ENCODE measurements at regions not wholly inside any gene's neighbourhood (a gene's known extent, or its start where the extent isn't known, plus 50 kb on each side); places are given as distances from the start of the nearest gene placed in this dataset.

GRCh38 chr6:148053796-148054195 lies 288.8 kb upstream of the SASH1 start:
- TF ChIP-seq CTCF (IDR thresholded peaks at IDR 0.05; ENCODE audit: borderline replicate concordance, extremely low read depth, insufficient read depth) = no peak
- FAIRE-seq = no peak
- intact Hi-C loops (cut with DNase I) = no loop called here

GRCh38 chr6:148054219-148054618 lies 288.4 kb upstream of the SASH1 start:
- H3K36me3 ChIP-seq (ENCODE audit: control insufficient read depth in 2 of 3, insufficient read depth in 3 of 3, low read length in 3 of 3) = no peaks in the 10 kb centered on the region
- no peak overlapping the region for H3K9ac ChIP-seq (ENCODE audit: low read length in 3 of 3)
- no peaks in the 10 kb centered on the region for H3K27me3 ChIP-seq (ENCODE audit: control insufficient read depth, insufficient read depth, low read length)
- peaks cover 0 to 6% (median 0%) of the 10 kb centered on the region in 3 donors for H3K9me3 ChIP-seq (ENCODE audit: control insufficient read depth in 2 of 3, insufficient read depth in 1 of 3, low read length in 3 of 3)
- DNase-seq (no peak), FAIRE-seq (no peak)
- H3K4me1 ChIP-seq (ENCODE audit: control insufficient read depth in 2 of 3, insufficient read depth in 2 of 3, low read depth in 1 of 3, low read length in 3 of 3) = no peaks in the 10 kb centered on the region
- no peak for TF ChIP-seq CTCF (IDR thresholded peaks at IDR 0.05; ENCODE audit: borderline replicate concordance, extremely low read depth, insufficient read depth)
- no peak overlapping the region for H3K27ac ChIP-seq (ENCODE audit: low read depth in 2 of 2, low read length in 2 of 2)
- no peak overlapping the region for H3K4me3 ChIP-seq (ENCODE audit: low read length in 3 of 3)
- intact Hi-C loops (cut with DNase I) = no loop called here

More at GRCh38 chr6:148053796-148054195, 288.8 kb upstream of the SASH1 start:
- H3K4me1 ChIP-seq (ENCODE audit: control insufficient read depth in 2 of 3, insufficient read depth in 2 of 3, low read depth in 1 of 3, low read length in 3 of 3) = no peaks in the 10 kb centered on the region
- no peak overlapping the region for H3K27ac ChIP-seq (ENCODE audit: low read depth in 2 of 2, low read length in 2 of 2)
- no peak overlapping the region for H3K9ac ChIP-seq (ENCODE audit: low read length in 3 of 3)
- no peak for DNase-seq
- peaks cover 0 to 6% (median 0%) of the 10 kb centered on the region in 3 donors for H3K9me3 ChIP-seq (ENCODE audit: control insufficient read depth in 2 of 3, insufficient read depth in 1 of 3, low read length in 3 of 3)
- H3K36me3 ChIP-seq (ENCODE audit: control insufficient read depth in 2 of 3, insufficient read depth in 3 of 3, low read length in 3 of 3) = no peaks in the 10 kb centered on the region
- no peak overlapping the region for H3K4me3 ChIP-seq (ENCODE audit: low read length in 3 of 3)
- no peaks in the 10 kb centered on the region for H3K27me3 ChIP-seq (ENCODE audit: control insufficient read depth, insufficient read depth, low read length)

- intact Hi-C loops (cut with DNase I) = no loop called here
- FAIRE-seq (no peak), DNase-seq (no peak)
- Histone ChIP-seq H3K4me1 (ENCODE audit: control insufficient read depth in 2 of 3, insufficient read depth in 2 of 3, low read depth in 1 of 3, low read length in 3 of 3) (no peaks in the 10 kb centered on the region), H3K27me3 (ENCODE audit: control insufficient read depth, insufficient read depth, low read length) (no peaks in the 10 kb centered on the region), H3K9ac (ENCODE audit: low read length in 3 of 3) (no peak overlapping the region), H3K4me3 (ENCODE audit: low read length in 3 of 3) (no peak overlapping the region), H3K27ac (ENCODE audit: low read depth in 2 of 2, low read length in 2 of 2) (no peak overlapping the region), H3K9me3 (ENCODE audit: control insufficient read depth in 2 of 3, insufficient read depth in 1 of 3, low read length in 3 of 3) (peaks cover 0 to 6% (median 0%) of the 10 kb centered on the region in 3 donors), H3K36me3 (ENCODE audit: control insufficient read depth in 2 of 3, insufficient read depth in 3 of 3, low read length in 3 of 3) (no peaks in the 10 kb centered on the region)
- no peak for TF ChIP-seq CTCF (IDR thresholded peaks at IDR 0.05; ENCODE audit: borderline replicate concordance, extremely low read depth, insufficient read depth)
Measured at GRCh38 chr6:148055419-148055818, 287.2 kb upstream of the SASH1 start.

GRCh38 chr6:148059869-148060268 lies 282.8 kb upstream of the SASH1 start:
- H3K9me3 ChIP-seq (ENCODE audit: control insufficient read depth in 2 of 3, insufficient read depth in 1 of 3, low read length in 3 of 3) = no peaks in the 10 kb centered on the region
- H3K4me3 ChIP-seq (ENCODE audit: low read length in 3 of 3) = no peak overlapping the region
- no peak for DNase-seq
- FAIRE-seq = no peak
- no peak for TF ChIP-seq CTCF (IDR thresholded peaks at IDR 0.05; ENCODE audit: borderline replicate concordance, extremely low read depth, insufficient read depth)
- H3K27me3 ChIP-seq (ENCODE audit: control insufficient read depth, insufficient read depth, low read length) = no peaks in the 10 kb centered on the region
- H3K4me1 ChIP-seq (ENCODE audit: control insufficient read depth in 2 of 3, insufficient read depth in 2 of 3, low read depth in 1 of 3, low read length in 3 of 3) = no peaks in the 10 kb centered on the region
- intact Hi-C loops (cut with DNase I) = no loop called here
- H3K9ac ChIP-seq (ENCODE audit: low read length in 3 of 3) = no peak overlapping the region
- no peak overlapping the region for H3K27ac ChIP-seq (ENCODE audit: low read depth in 2 of 2, low read length in 2 of 2)
- no peaks in the 10 kb centered on the region for H3K36me3 ChIP-seq (ENCODE audit: control insufficient read depth in 2 of 3, insufficient read depth in 3 of 3, low read length in 3 of 3)

All from kidney (tissue), 13 donors.